IMR-90 (cell line): ENCODE measurements at regions not wholly inside any gene's neighbourhood (a gene's known extent, or its start where the extent isn't known, plus 50 kb on each side); places are given as distances from the start of the nearest gene placed in this dataset.
A peak's percentile ranks its signal among the peaks of the same experiment; 100 is the strongest.

Experiments used
- ATAC-seq: fragments of 200-7000 bp; cut with Tn5 transposase; 2 replicates; pipeline ENCODE4 v1.9.1; 2020; ENCODE audit warnings: low read depth, mild to moderate bottlenecking, moderate library complexity
- BruUV-seq: library from RNA; stranded (reverse); fragments of 400-500 nt; replicated peaks from 2 replicates; lab custom pipeline; 2021; lab: Mats Ljungman, UMichigan
- CTCF ChIA-PET: fragments of 300-600 bp; formaldehyde crosslinking; extraction: SDS; loops from one replicate; lab custom pipeline; 2021; ENCODE audit warnings: antibody characterized with exemption; lab: Yijun Ruan, JAX
- POLR2A ChIA-PET: fragments of 300-600 bp; sonication (Branson Sonifier 250); formaldehyde crosslinking; loops from one replicate; lab custom pipeline; 2022; ENCODE audit warnings: antibody characterized with exemption; ENCODE audit not compliant: unreplicated experiment; lab: Charles Lee
- DNase-seq: peaks from one replicate; pipeline ENCODE4 v3.0.0; 2013
- H2AFZ ChIP-seq: replicated peaks from 2 replicates; pipeline ENCODE3; 2013; ENCODE audit warnings: low read length, mild to moderate bottlenecking; ENCODE audit not compliant: poor library complexity
- H2AK5ac ChIP-seq: 2 replicates; pipeline ENCODE4 v1.6.1; 2013; ENCODE audit warnings: low read depth, low read length, inconsistent platforms
- H2AK9ac ChIP-seq: replicated peaks from 2 replicates; pipeline ENCODE3; 2013; ENCODE audit warnings: mild to moderate bottlenecking, low read depth, low read length, moderate library complexity; ENCODE audit not compliant: poor library complexity
- H2BK120ac ChIP-seq: 2 replicates; pipeline ENCODE4 v1.6.1; 2013; ENCODE audit warnings: low read depth, low read length, inconsistent platforms
- H2BK15ac ChIP-seq: 3 replicates; pipeline ENCODE4 v1.6.1; 2013; ENCODE audit warnings: low read depth, low read length, inconsistent platforms
- H2BK20ac ChIP-seq: 2 replicates; pipeline ENCODE4 v1.6.1; 2013; ENCODE audit warnings: low read depth, mild to moderate bottlenecking, inconsistent platforms, low read length, moderate library complexity
- H2BK5ac ChIP-seq: 2 replicates; pipeline ENCODE4 v1.6.1; 2013; ENCODE audit warnings: mild to moderate bottlenecking, low read depth, low read length, inconsistent platforms; ENCODE audit not compliant: poor library complexity, severe bottlenecking
- H3K14ac ChIP-seq: replicated peaks from 2 replicates; pipeline ENCODE4 v1.6.1; 2013; ENCODE audit warnings: low read depth, low read length, inconsistent platforms
- H3K18ac ChIP-seq: 2 replicates; pipeline ENCODE4 v1.6.1; 2013; ENCODE audit warnings: low read depth, low read length, control low read depth
- H3K23ac ChIP-seq: 2 replicates; pipeline ENCODE4 v1.6.1; 2013; ENCODE audit warnings: low read depth, low read length, inconsistent platforms
- H3K27ac ChIP-seq: 2 replicates; pipeline ENCODE4 v1.5.1; 2013; ENCODE audit warnings: mild to moderate bottlenecking, control low read depth, low read length; ENCODE audit not compliant: insufficient read depth
- H3K27me3 ChIP-seq: 2 replicates; pipeline ENCODE4 v1.6.1; 2013; ENCODE audit warnings: low read length; ENCODE audit not compliant: control insufficient read depth, insufficient read depth
- H3K36me3 ChIP-seq: 2 replicates; pipeline ENCODE4 v1.6.1; 2013; ENCODE audit warnings: low read length, mixed read lengths; ENCODE audit not compliant: control insufficient read depth, insufficient read depth
- H3K4ac ChIP-seq: 2 replicates; pipeline ENCODE4 v1.6.1; 2013; ENCODE audit warnings: low read depth, low read length, inconsistent platforms
- H3K4me1 ChIP-seq: 2 replicates; pipeline ENCODE4 v1.6.1; 2013; ENCODE audit warnings: low read length, mixed read lengths; ENCODE audit not compliant: control insufficient read depth, insufficient read depth
- H3K4me2 ChIP-seq: 2 replicates; pipeline ENCODE4 v1.6.1; 2013; ENCODE audit warnings: low read depth, mild to moderate bottlenecking, control low read depth, low read length, moderate library complexity
- H3K4me3 ChIP-seq: 2 replicates; pipeline ENCODE4 v1.5.1; 2013; ENCODE audit warnings: low read depth, mild to moderate bottlenecking, control low read depth, low read length, moderate library complexity; ENCODE audit not compliant: insufficient read depth
- H3K56ac ChIP-seq: 2 replicates; pipeline ENCODE4 v1.6.1; 2013; ENCODE audit warnings: low read length, inconsistent platforms; ENCODE audit not compliant: insufficient read depth; ENCODE audit errors: extremely low read depth
- H3K79me1 ChIP-seq, 2 experiments: 2 replicates each; pipeline ENCODE4 v1.6.1; 2013; ENCODE audit warnings: low read length in 2 of 2, inconsistent platforms in 1 of 2, low read depth in 1 of 2
- H3K9ac ChIP-seq: 2 replicates; pipeline ENCODE4 v1.6.1; 2013; ENCODE audit warnings: low read depth, low read length, control low read depth
- H3K9me1 ChIP-seq: 2 replicates; pipeline ENCODE4 v1.6.1; 2013; ENCODE audit warnings: low read length, inconsistent platforms; ENCODE audit not compliant: insufficient read depth
- H3K9me3 ChIP-seq: 2 replicates; pipeline ENCODE4 v1.6.1; 2013; ENCODE audit warnings: low read length; ENCODE audit not compliant: control insufficient read depth, insufficient read depth
- H4K20me1 ChIP-seq: 2 replicates; pipeline ENCODE4 v1.6.1; 2013; ENCODE audit warnings: low read length, inconsistent platforms; ENCODE audit not compliant: insufficient read depth
- H4K5ac ChIP-seq: 2 replicates; pipeline ENCODE4 v1.6.1; 2013; ENCODE audit warnings: mild to moderate bottlenecking, low read depth, low read length, control low read depth
- H4K8ac ChIP-seq, 2 experiments: 2 replicates each; pipeline ENCODE4 v1.6.1; 2013; ENCODE audit warnings: low read depth in 2 of 2, low read length in 2 of 2, control low read depth in 1 of 2, inconsistent platforms in 1 of 2
- H4K91ac ChIP-seq: 2 replicates; pipeline ENCODE4 v1.6.1; 2013; ENCODE audit warnings: low read depth, low read length, inconsistent platforms; ENCODE audit not compliant: insufficient read depth
- CTCF ChIP-seq: conservative IDR thresholded peaks from 2 replicates; pipeline ENCODE4 v1.5.1; 2012; ENCODE audit warnings: mild to moderate bottlenecking, low read depth, low read length, improper control_type of control experiment
- FOS ChIP-seq: fragments of 150-350 bp; IDR thresholded peaks from 2 replicates; pipeline ENCODE4 v1.6.1; 2016; ENCODE audit warnings: low read depth, low read length
- POLR2A ChIP-seq: IDR thresholded peaks from 2 replicates; pipeline ENCODE4 v1.6.1; 2012; ENCODE audit warnings: mild to moderate bottlenecking, low read depth, low read length
- RAD21 ChIP-seq: IDR thresholded peaks from 2 replicates; pipeline ENCODE4 v1.6.1; 2012; ENCODE audit warnings: low read length, improper control_type of control experiment
- SMC3 ChIP-seq: fragments of 150-350 bp; IDR thresholded peaks from 2 replicates; pipeline ENCODE4 v1.6.1; 2016; ENCODE audit warnings: low read depth, mild to moderate bottlenecking, antibody characterized with exemption, low read length, moderate library complexity
- USF2 ChIP-seq: fragments of 150-350 bp; IDR thresholded peaks from 2 replicates; pipeline ENCODE4 v1.6.1; 2017; ENCODE audit warnings: mild to moderate bottlenecking, antibody characterized with exemption, low read length, low read depth
- dilution Hi-C: fragments of 300-500 bp; cut with HindIII; formaldehyde crosslinking; loops from one replicate; pipeline ENCODE4 v1.14.3; 2018; ENCODE audit warnings: low sequenced_read_pairs; ENCODE audit not compliant: unreplicated experiment
- in situ Hi-C: fragments of 300-500 bp; cut with MboI; formaldehyde crosslinking; loops from 3 replicates; pipeline ENCODE4 v1.14.3; 2019; ENCODE audit warnings: low sequenced_read_pairs, inconsistent platforms, mixed read lengths
- intact Hi-C: fragments of 100-400 bp; cut with micrococcal nuclease; formaldehyde crosslinking; loops from 2 replicates; pipeline ENCODE4 v1.10.0; 2022

- no peak overlapping the region for H3K56ac ChIP-seq
- no peak overlapping the region for H3K27ac ChIP-seq
- peaks cover 2% of the 10 kb centered on the region; the same call in 1 of the 2 replicates for H3K4me1 ChIP-seq
- H3K18ac ChIP-seq = no peak overlapping the region
- no peak overlapping the region for H4K91ac ChIP-seq
- intact Hi-C loops (no loop called here), in situ Hi-C loops (loop anchor here (25.0 kb wide), 1 partner anchor 580 kb away; no protein-coding TSS in a partner anchor), dilution Hi-C loops (no loop called here)
- H4K5ac ChIP-seq = no peak overlapping the region
- no peaks in the 10 kb centered on the region for H3K79me1 ChIP-seq
- H3K4me2 ChIP-seq = no peak overlapping the region
- H3K27me3 ChIP-seq = no peaks in the 10 kb centered on the region
- DNase-seq = peak; percentile 27
- H4K20me1 ChIP-seq = no peaks in the 10 kb centered on the region
- H3K4ac ChIP-seq = no peak overlapping the region
- H3K4me3 ChIP-seq = no peak overlapping the region
- no peaks in the 10 kb centered on the region for H3K9me3 ChIP-seq
- no peaks in the 10 kb centered on the region for H3K9me1 ChIP-seq
- TF ChIP-seq USF2 (no peak), SMC3 (peak; percentile 9; the same call in 1 of the 2 replicates), CTCF (peak; percentile 34), RAD21 (peak; percentile 34), POLR2A (no peak), FOS (no peak)
- no peak overlapping the region for H2BK15ac ChIP-seq
- ChIA-PET POLR2A (no interaction called here), CTCF (interaction anchor here (0.5 kb wide), 1 partner anchor 80 kb away, joined by 3 read pairs; no protein-coding TSS in a partner anchor)
- no peak overlapping the region for H2BK120ac ChIP-seq
- no peak overlapping the region for H3K23ac ChIP-seq
- no peak overlapping the region for H2AK9ac ChIP-seq
- H2AFZ ChIP-seq = no peak overlapping the region
- H3K9ac ChIP-seq = no peak overlapping the region
- H4K8ac ChIP-seq = no peak overlapping the region
- BruUV-seq = no TSS peak
- no peaks in the 10 kb centered on the region for H3K36me3 ChIP-seq
- no peak for ATAC-seq
- H2AK5ac ChIP-seq = no peak overlapping the region
- no peak overlapping the region for H2BK20ac ChIP-seq
- no peak overlapping the region for H2BK5ac ChIP-seq
- no peak overlapping the region for H3K14ac ChIP-seq
These were observed 697.7 kb downstream of the TUSC7 start for GRCh38 chr3:117407317-117407716.
